Stimulated activated CD4-positive, alpha-beta T cell treated with anti-CD3 and anti-CD28 coated beads, Interleukin-12 subunit alpha, Interleukin-12 subunit beta, amount 100 ng/mL, for 48 hours (primary cell): ENCODE measurements at regions not wholly inside any gene's neighbourhood (a gene's known extent, or its start where the extent isn't known, plus 50 kb on each side); places are given as distances from the start of the nearest gene placed in this dataset.
"Not testable (repeated sequence)": the region's sequence is repeated elsewhere in the genome, so short reads cannot be mapped to it uniquely, and the experiment has no call there.

Source experiments
- DNase-seq, 3 donors: peaks; one replicate each; pipeline ENCODE4 v3.0.0-alpha.2; 2020; ENCODE audit warnings: low read depth in 2 of 3, low spot score in 1 of 3

GRCh38 chr22:23466351-23466750 is 113.7 kb downstream of the IGLL1 start:
- DNase-seq = no peak

DNA sequence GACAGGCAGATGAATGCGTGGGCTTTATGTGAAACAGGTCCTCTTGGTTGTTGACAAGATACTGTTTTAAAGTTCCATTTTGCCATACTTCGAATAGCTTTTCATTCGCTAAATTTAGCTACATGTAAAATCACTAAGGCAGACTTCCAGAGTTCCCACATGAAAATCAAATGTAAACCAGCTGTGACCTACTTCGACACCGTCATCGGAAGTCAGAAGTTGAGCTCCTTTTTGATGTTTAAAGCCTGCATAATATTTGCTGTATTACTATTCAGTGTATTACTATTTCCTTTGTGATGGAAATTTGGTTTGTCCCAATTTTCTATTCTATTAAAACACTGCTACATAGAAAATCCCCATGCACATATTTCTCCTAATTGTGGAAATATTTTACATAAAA is 115.3 kb downstream of the IGLL1 start:
- not testable (repeated sequence) for DNase-seq

GRCh38 chr22:23460517-23461031 is 119.5 kb downstream of the IGLL1 start:
- not testable (repeated sequence) for DNase-seq

- not testable (repeated sequence) for DNase-seq
Measured at GRCh38 chr22:23459645-23460516, 120.2 kb downstream of the IGLL1 start.

DNA sequence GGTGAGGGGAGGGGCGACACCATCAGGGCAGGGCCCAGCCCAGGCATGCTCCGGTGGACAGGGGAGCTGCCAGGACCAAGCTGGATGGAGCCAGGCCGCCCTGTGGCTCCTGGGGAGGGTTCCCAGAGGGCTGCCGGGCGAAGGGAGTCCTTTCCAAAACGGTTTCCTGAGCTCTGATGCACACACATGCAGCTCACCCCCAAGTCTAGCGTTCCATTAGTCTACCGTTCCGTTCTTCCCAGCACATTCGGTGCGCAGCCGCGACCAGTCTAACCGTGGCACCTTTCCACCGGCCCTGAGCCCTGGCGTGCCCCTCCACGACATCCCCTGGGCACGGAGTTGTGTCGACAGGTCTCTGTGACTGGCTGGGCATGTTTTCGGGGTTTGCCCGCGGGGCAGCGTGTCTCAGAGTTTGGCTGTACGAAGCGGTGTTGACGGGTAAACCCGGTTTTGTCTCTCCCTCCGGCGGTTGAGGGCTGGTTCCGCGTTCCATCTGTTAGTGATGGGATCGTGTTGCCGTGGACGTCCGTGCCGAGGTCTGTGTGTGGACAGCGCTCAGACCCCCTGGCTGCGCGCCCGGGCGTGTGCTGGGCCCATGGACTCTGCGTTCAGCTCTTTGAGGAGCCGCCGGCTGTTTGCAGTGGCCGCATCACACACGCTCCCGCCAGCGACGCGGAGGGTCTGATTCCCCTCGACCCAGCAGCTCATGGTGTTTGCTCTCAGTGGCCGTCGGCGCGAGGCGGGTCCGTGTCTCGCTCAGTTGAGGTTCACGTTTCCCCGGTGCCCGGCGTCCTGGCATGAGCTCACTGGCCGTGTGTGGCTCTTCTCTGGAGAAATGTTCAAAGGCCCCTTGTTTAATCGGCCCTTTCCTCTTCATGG is 121.2 kb downstream of the IGLL1 start:
- DNase-seq = no peak

GRCh38 chr22:23457380-23457985 is 122.6 kb downstream of the IGLL1 start:
- DNase-seq = no peak

- DNase-seq = not testable (repeated sequence)
Measured at GRCh38 chr22:23456666-23457379, 123.3 kb downstream of the IGLL1 start.

GRCh38 chr22:23454345-23454744 is 125.7 kb downstream of the IGLL1 start:
- not testable (repeated sequence) for DNase-seq

DNA sequence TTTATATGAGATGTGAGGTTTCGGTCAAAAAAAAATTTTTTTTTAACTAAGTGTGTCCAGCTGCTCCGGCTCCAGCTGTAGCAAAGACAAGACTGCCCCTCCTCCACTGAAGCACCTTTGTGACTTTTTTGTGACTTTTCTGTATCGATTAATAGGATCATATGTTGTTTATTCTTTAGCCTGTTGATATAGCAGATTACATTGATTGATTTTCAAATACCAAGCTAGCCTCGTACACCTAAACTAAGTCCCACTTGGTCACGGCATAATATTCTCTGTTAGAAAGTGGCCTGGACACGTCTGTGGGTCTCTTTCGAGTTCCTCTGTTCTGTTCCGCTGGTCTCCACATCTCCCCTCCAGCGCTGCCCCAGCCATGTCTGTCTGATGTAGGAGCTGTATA is 126.8 kb downstream of the IGLL1 start:
- no peak for DNase-seq

DNA sequence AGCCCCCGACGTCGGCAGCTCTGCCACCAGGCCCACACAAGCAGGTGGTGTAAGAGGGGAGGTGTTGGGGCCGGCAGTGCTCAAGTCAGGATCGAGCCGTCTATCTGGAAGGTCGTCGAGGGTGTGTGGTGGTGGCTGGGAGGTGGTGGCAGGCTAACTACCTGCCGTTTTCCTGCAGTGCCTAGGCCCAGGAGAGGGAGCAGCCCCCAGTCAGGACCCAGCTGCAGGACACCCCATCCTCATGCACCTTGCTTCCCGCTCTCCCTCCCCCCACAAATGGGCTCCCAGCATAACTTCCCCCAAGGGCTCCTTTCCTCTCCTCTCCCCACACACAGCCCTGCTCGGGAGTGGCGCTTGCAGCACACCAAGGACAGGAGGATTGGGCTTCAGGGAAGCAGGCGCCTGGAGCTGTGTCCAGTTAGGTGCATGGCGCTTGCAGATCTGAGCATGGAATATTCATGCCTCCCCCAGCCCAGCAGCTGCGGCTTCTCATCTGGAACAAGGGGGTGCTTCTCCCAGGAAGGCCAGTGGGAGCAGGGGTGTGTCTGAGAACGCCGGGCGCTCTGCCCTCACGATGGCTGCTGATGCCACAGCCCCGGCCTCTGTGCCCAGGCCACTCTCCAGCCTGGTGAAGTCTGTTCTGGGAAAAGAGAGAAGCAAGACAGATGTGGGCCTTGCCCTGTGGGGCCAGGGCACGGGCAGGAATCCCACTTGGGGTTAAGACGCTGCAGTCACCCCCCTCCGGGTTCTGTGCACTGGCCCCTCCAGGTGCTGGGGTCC is 127.7 kb downstream of the IGLL1 start:
- no peak for DNase-seq

DNA sequence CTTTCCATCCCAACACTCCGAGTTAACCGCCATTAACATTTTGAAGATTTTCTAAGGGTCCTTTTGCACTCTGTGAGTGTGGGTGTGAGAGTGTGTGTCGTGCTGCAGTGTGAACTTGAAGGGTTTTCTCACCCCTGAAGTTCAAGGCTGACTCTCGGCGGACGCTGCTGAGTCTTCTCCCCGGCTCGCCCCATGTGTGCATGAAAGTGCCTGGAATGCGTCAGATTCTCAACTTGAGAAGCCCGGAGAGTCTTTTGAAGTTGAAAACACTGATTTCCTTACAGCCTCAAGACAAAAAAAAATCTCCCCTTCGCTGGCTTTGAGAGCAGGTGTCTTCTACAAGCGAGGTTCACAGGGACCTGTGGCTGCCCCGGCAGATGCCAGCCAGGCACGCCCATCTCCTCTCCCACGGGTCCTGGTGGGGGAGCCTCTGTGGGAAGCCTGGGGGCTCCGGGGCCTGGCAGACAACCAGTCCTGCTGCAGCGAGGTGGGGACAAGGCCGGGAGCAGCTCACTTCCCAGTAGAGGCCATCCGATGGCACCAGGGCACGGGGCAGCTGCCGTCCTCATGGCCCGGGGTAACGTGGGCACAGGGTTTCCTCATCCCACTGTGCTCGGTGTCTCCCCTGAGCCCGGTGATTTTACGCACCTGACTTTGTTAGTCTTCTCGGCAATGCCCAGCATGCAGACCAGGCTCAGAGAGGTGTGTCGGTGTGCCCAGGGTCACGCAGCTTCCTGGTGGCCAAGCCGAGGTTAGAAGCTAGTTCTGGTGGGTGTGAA is 128.4 kb downstream of the IGLL1 start:
- not testable (repeated sequence) for DNase-seq

DNA sequence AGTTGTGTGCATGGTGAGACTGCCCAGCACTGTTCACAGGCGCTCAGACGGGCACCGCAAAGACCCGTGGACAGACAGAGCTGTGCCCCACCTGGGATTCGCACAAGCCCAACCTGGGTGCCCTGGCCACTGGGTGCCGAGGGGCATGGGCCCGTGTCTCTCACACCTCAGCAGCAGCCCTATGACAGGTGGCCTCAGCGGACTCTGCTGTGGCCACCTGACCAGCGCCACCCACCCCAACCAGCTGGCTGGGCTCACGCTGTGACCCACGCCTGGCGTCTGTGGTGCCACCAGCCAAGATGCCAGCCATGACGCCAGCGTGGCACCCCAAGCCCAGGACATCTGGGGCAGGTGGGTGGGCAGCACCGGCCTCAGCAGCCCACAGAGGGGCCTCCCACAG is 129.3 kb downstream of the IGLL1 start:
- DNase-seq = not testable (repeated sequence)

- no peak for DNase-seq
Measured at GRCh38 chr22:23450434-23450795, 129.7 kb downstream of the IGLL1 start.

GRCh38 chr22:23449748-23450433 is 130.2 kb downstream of the IGLL1 start:
- not testable (repeated sequence) for DNase-seq

GRCh38 chr22:23448499-23449288 is 131.4 kb downstream of the IGLL1 start:
- DNase-seq = not testable (repeated sequence)

- DNase-seq = no peak
Measured at GRCh38 chr22:23446796-23447350, 133.2 kb downstream of the IGLL1 start.

DNA sequence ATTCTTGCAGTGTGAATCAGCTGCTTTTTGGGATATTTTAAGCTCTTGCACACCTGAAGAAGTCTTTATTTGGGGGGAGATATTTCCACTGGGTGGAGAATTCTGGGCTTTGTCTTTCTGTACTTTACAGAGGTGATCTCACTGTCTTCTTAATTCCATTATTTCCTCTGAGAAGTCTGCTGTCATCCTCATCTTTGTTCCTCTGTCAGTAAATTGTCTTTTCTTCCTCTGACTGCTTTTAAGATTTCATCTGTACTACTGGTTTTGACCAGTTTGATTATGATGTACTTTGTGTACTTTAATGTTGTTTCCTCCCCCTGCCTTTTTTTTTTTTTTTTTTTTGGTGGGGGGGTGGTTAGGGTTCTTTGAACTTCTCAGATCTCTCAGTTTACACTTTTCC is 133.9 kb downstream of the IGLL1 start:
- not testable (repeated sequence) for DNase-seq
